HEK293T (cell line): ENCODE measurements at regions not wholly inside any gene's neighbourhood (a gene's known extent, or its start where the extent isn't known, plus 50 kb on each side); places are given as distances from the start of the nearest gene placed in this dataset.

ENCODE experiments used
- CTCF ChIA-PET: fragments of 350-600 bp; formaldehyde crosslinking; extraction: SDS; loops from one replicate; lab custom pipeline; 2021; ENCODE audit warnings: antibody characterized with exemption, inconsistent platforms; lab: Yijun Ruan, JAX
- POLR2A ChIA-PET: fragments of 350-600 bp; formaldehyde crosslinking; extraction: SDS; loops from one replicate; lab custom pipeline; 2020; ENCODE audit warnings: antibody characterized with exemption, inconsistent platforms; lab: Yijun Ruan, JAX
- DNase-seq: peaks from one replicate; pipeline ENCODE4 v3.0.0; 2012; ENCODE audit warnings: mixed read lengths; ENCODE audit errors: extremely low spot score
- ARNT ChIP-seq: fragments of 450-650 bp; IDR thresholded peaks from 2 replicates; pipeline ENCODE4 v1.6.1; 2017; ENCODE audit warnings: mild to moderate bottlenecking
- BHLHE40 ChIP-seq: fragments of 450-650 bp; IDR thresholded peaks from 2 replicates; pipeline ENCODE4 v1.6.1; 2016; ENCODE audit warnings: mild to moderate bottlenecking, moderate library complexity, borderline replicate concordance
- CTBP1 ChIP-seq: fragments of 450-650 bp; IDR thresholded peaks from 2 replicates; pipeline ENCODE4 v1.6.1; 2016; ENCODE audit warnings: borderline replicate concordance
- ELF4 ChIP-seq: fragments of 450-650 bp; IDR thresholded peaks from 2 replicates; pipeline ENCODE4 v1.6.1; 2017; ENCODE audit warnings: antibody characterized with exemption
- FOXA1 ChIP-seq: fragments of 450-650 bp; IDR thresholded peaks from 2 replicates; pipeline ENCODE4 v1.6.1; 2016; ENCODE audit warnings: mild to moderate bottlenecking
- FOXK2 ChIP-seq: fragments of 450-650 bp; IDR thresholded peaks from 2 replicates; pipeline ENCODE4 v1.6.1; 2016; ENCODE audit warnings: mild to moderate bottlenecking
- FOXM1 ChIP-seq: fragments of 450-650 bp; IDR thresholded peaks from 2 replicates; pipeline ENCODE4 v1.6.1; 2017; ENCODE audit warnings: mild to moderate bottlenecking, borderline replicate concordance
- HDGF ChIP-seq: fragments of 450-650 bp; IDR thresholded peaks from 2 replicates; pipeline ENCODE4 v1.6.1; 2017; ENCODE audit warnings: antibody characterized with exemption, borderline replicate concordance
- L3MBTL2 ChIP-seq: fragments of 450-650 bp; conservative IDR thresholded peaks from 2 replicates; pipeline ENCODE4 v1.6.1; 2016; ENCODE audit warnings: mild to moderate bottlenecking
- LEF1 ChIP-seq: fragments of 450-650 bp; IDR thresholded peaks from 2 replicates; pipeline ENCODE4 v1.6.1; 2017; ENCODE audit warnings: mild to moderate bottlenecking, borderline replicate concordance
- NFRKB ChIP-seq: fragments of 450-650 bp; IDR thresholded peaks from 2 replicates; pipeline ENCODE4 v1.6.1; 2016; ENCODE audit warnings: mild to moderate bottlenecking, moderate library complexity
- SP1 ChIP-seq: fragments of 450-650 bp; IDR thresholded peaks from 2 replicates; pipeline ENCODE4 v1.6.1; 2017
- SUZ12 ChIP-seq: fragments of 450-650 bp; IDR thresholded peaks from 2 replicates; pipeline ENCODE4 v1.6.1; 2016; ENCODE audit warnings: mild to moderate bottlenecking
- TARDBP ChIP-seq: fragments of 450-650 bp; IDR thresholded peaks from 2 replicates; pipeline ENCODE4 v1.6.1; 2016
- ZNF384 ChIP-seq: fragments of 450-650 bp; IDR thresholded peaks from 2 replicates; pipeline ENCODE4 v1.6.1; 2016
- TF ChIP-seq, protein P1 (sequence below): fragments of 450-650 bp; IDR thresholded peaks from 2 replicates; pipeline ENCODE4 v1.6.1; 2016

- no peak for DNase-seq
- POLR2A ChIA-PET = no interaction called here
- no peak for TF ChIP-seq HDGF
- TF ChIP-seq ZNF384 = no peak
- no peak for TF ChIP-seq ELF4
- TF ChIP-seq ARNT = no peak
- no peak for TF ChIP-seq FOXK2
- no peak for TF ChIP-seq FOXA1
- no peak for TF ChIP-seq SP1
- TF ChIP-seq TARDBP = no peak
- no peak for TF ChIP-seq CTBP1
- TF ChIP-seq, protein P1, sequence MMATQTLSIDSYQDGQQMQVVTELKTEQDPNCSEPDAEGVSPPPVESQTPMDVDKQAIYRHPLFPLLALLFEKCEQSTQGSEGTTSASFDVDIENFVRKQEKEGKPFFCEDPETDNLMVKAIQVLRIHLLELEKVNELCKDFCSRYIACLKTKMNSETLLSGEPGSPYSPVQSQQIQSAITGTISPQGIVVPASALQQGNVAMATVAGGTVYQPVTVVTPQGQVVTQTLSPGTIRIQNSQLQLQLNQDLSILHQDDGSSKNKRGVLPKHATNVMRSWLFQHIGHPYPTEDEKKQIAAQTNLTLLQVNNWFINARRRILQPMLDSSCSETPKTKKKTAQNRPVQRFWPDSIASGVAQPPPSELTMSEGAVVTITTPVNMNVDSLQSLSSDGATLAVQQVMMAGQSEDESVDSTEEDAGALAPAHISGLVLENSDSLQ = no peak
- TF ChIP-seq BHLHE40 = no peak
- TF ChIP-seq FOXM1 = no peak
- TF ChIP-seq LEF1 = no peak
- TF ChIP-seq NFRKB = no peak
- no peak for TF ChIP-seq L3MBTL2
- no peak for TF ChIP-seq SUZ12
- CTCF ChIA-PET = no interaction called here
Observed at GRCh38 chr1:106978477-106979322, 77.8 kb upstream of the PRMT6 start.

GRCh38 chr1:106979371-106979770 lies 77.1 kb upstream of the PRMT6 start:
- TF ChIP-seq ELF4 (no peak), BHLHE40 (no peak), L3MBTL2 (no peak), FOXA1 (no peak), NFRKB (no peak), SP1 (no peak), SUZ12 (no peak), TARDBP (no peak), LEF1 (no peak), CTBP1 (no peak), FOXK2 (no peak), ARNT (no peak), FOXM1 (no peak), ZNF384 (no peak), HDGF (no peak)
- TF ChIP-seq, protein P1 = no peak
- no peak for DNase-seq
- ChIA-PET POLR2A (no interaction called here), CTCF (no interaction called here)

DNA sequence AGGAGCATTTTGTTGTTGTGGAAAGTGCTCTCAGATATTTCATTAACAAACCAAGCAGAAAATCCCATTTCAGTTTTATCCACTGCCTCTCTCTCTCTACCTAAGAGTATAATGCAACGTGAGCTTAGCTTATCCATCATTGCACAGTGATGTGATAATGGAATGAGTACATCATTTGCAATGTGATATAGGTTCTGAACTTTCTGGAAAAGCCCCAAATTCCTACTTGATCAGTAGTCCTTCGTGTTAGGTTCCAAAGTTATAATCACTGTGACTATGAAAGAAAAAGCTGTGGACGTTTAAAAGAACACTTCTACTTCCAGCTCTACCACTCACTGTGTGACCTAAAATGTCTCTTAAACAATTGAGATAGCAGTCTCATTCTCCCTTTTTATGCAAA lies 76.4 kb upstream of the PRMT6 start:
- CTCF ChIA-PET = interaction anchor here (0.6 kb wide), 2 partner anchors 1471 to 1848 kb away, joined by 3 to 4 read pairs; no protein-coding TSS in a partner anchor
- POLR2A ChIA-PET = no interaction called here
- TF ChIP-seq NFRKB = no peak
- no peak for TF ChIP-seq L3MBTL2
- TF ChIP-seq, protein P1 = no peak
- TF ChIP-seq FOXA1 = no peak
- no peak for TF ChIP-seq ZNF384
- no peak for DNase-seq

- no peak for DNase-seq
- TF ChIP-seq FOXK2 (no peak), TARDBP (no peak), FOXM1 (no peak), CTBP1 (no peak), BHLHE40 (no peak), SP1 (no peak), ELF4 (no peak), NFRKB (no peak), ZNF384 (no peak), HDGF (no peak), L3MBTL2 (no peak), ARNT (no peak), LEF1 (no peak), SUZ12 (no peak), FOXA1 (no peak)
- TF ChIP-seq, protein P1 = no peak
- CTCF ChIA-PET = no interaction called here
- POLR2A ChIA-PET = no interaction called here
Observed at GRCh38 chr1:106984801-106985200, 71.7 kb upstream of the PRMT6 start.

GRCh38 chr1:106986603-106987002 lies 69.9 kb upstream of the PRMT6 start:
- CTCF ChIA-PET = no interaction called here
- POLR2A ChIA-PET = no interaction called here
- DNase-seq = no peak

More at GRCh38 chr1:106986603-106987002, 69.9 kb upstream of the PRMT6 start:
- TF ChIP-seq SUZ12 (no peak), L3MBTL2 (no peak), LEF1 (no peak), BHLHE40 (no peak), ZNF384 (no peak), ELF4 (no peak), CTBP1 (no peak), NFRKB (no peak), HDGF (no peak), FOXA1 (no peak), ARNT (no peak), SP1 (no peak), FOXK2 (no peak), TARDBP (no peak), FOXM1 (no peak)
- TF ChIP-seq, protein P1 = no peak
